Peyer's patch (tissue), 4 donors: ENCODE measurements at regions not wholly inside any gene's neighbourhood (a gene's known extent, or its start where the extent isn't known, plus 50 kb on each side); places are given as distances from the start of the nearest gene placed in this dataset.
"Not testable (repeated sequence)": the region's sequence is repeated elsewhere in the genome, so short reads cannot be mapped to it uniquely, and the experiment has no call there.

ENCODE experiments used
- DNase-seq, 3 donors: peaks; one replicate each; pipeline ENCODE4 v3.0.0-alpha.2; 2017 to 2019
- H3K27ac ChIP-seq, 4 donors: fragments of 200-600 bp; sonication (generic); one replicate each; pipeline ENCODE4 v1.5.1; 2016 to 2019
- H3K27me3 ChIP-seq, 2 donors: fragments of 200-600 bp; sonication (generic); one replicate each; pipeline ENCODE4 v1.5.1; 2019
- H3K36me3 ChIP-seq, 3 donors: fragments of 200-600 bp; sonication (generic); one replicate each; pipeline ENCODE4 v1.5.1; 2016 to 2019
- H3K4me1 ChIP-seq, 4 donors: fragments of 200-600 bp; sonication (generic); one replicate each; pipeline ENCODE4 v1.5.1; 2016 to 2019
- H3K4me3 ChIP-seq, 4 donors: fragments of 200-600 bp; sonication (generic); 1 replicate in 3 of 4; 2 replicates in 1 of 4; pipeline ENCODE4 v1.5.1; 2016 to 2019; ENCODE audit warnings: mild to moderate bottlenecking in 1 of 4
- H3K9me3 ChIP-seq, 4 donors: fragments of 200-600 bp; sonication (generic); one replicate each; pipeline ENCODE4 v1.5.1; 2016 to 2019; ENCODE audit warnings: mild to moderate bottlenecking in 1 of 4
- CTCF ChIP-seq, 6 experiments: fragments of 450-650 bp in 4 of 6; fragments of 200-600 bp in 2 of 6; sonication (generic) in 1 of 6; IDR thresholded peaks; one replicate each; pipeline ENCODE4 v1.5.1; 2017 to 2019; ENCODE audit warnings: antibody characterized with exemption in 6 of 6, mild to moderate bottlenecking in 3 of 6, moderate library complexity in 1 of 6
- POLR2A ChIP-seq, 2 donors: fragments of 450-650 bp; IDR thresholded peaks; one replicate each; pipeline ENCODE4 v1.5.1; 2017; ENCODE audit warnings: antibody characterized with exemption in 2 of 2, mild to moderate bottlenecking in 2 of 2, moderate library complexity in 2 of 2

GRCh38 chrX:828411-828959 lies 197.9 kb downstream of the SHOX start:
- H3K4me3 ChIP-seq = no peak overlapping the region
- no peak overlapping the region for H3K27ac ChIP-seq
- DNase-seq = no peak
- no peaks in the 10 kb centered on the region for H3K27me3 ChIP-seq
- H3K36me3 ChIP-seq = no peaks in the 10 kb centered on the region
- no peaks in the 10 kb centered on the region for H3K4me1 ChIP-seq
- TF ChIP-seq POLR2A (IDR thresholded peaks at IDR 0.05) = no peak
- TF ChIP-seq CTCF (IDR thresholded peaks at IDR 0.05) = no peak
- H3K9me3 ChIP-seq = no peaks in the 10 kb centered on the region

- TF ChIP-seq CTCF (IDR thresholded peaks at IDR 0.05) = no peak
- TF ChIP-seq POLR2A (IDR thresholded peaks at IDR 0.05) = no peak
Observed at GRCh38 chrX:826448-826847, 195.9 kb downstream of the SHOX start.

GRCh38 chrX:825991-826390 lies 195.4 kb downstream of the SHOX start:
- TF ChIP-seq POLR2A (IDR thresholded peaks at IDR 0.05) = no peak
- no peak for TF ChIP-seq CTCF (IDR thresholded peaks at IDR 0.05)
- DNase-seq = no peak
- Histone ChIP-seq H3K27me3 (no peaks in the 10 kb centered on the region), H3K4me3 (no peak overlapping the region), H3K36me3 (no peaks in the 10 kb centered on the region), H3K9me3 (no peaks in the 10 kb centered on the region), H3K4me1 (no peaks in the 10 kb centered on the region), H3K27ac (no peak overlapping the region)

More at GRCh38 chrX:826448-826847, 195.9 kb downstream of the SHOX start:
- H3K4me1 ChIP-seq = no peaks in the 10 kb centered on the region
- H3K27ac ChIP-seq = no peak overlapping the region
- H3K27me3 ChIP-seq = no peaks in the 10 kb centered on the region
- no peaks in the 10 kb centered on the region for H3K36me3 ChIP-seq
- H3K9me3 ChIP-seq = no peaks in the 10 kb centered on the region
- H3K4me3 ChIP-seq = no peak overlapping the region
- DNase-seq = no peak

GRCh38 chrX:823073-823472 lies 192.5 kb downstream of the SHOX start:
- not testable (repeated sequence) for H3K36me3 ChIP-seq, H3K4me1 ChIP-seq, H3K27ac ChIP-seq, H3K4me3 ChIP-seq, H3K27me3 ChIP-seq, H3K9me3 ChIP-seq, DNase-seq

GRCh38 chrX:821327-822107 lies 190.9 kb downstream of the SHOX start:
- Histone ChIP-seq H3K4me3 (no peak overlapping the region), H3K36me3 (no peaks in the 10 kb centered on the region), H3K27me3 (no peaks in the 10 kb centered on the region), H3K27ac (no peak overlapping the region), H3K9me3 (no peaks in the 10 kb centered on the region), H3K4me1 (no peaks in the 10 kb centered on the region)
- DNase-seq = no peak
- no peak for TF ChIP-seq CTCF (IDR thresholded peaks at IDR 0.05)
- TF ChIP-seq POLR2A (IDR thresholded peaks at IDR 0.05) = no peak

GRCh38 chrX:819684-820083 lies 189.1 kb downstream of the SHOX start:
- Histone ChIP-seq H3K36me3 (no peaks in the 10 kb centered on the region), H3K9me3 (no peaks in the 10 kb centered on the region), H3K27ac (no peak overlapping the region), H3K4me3 (no peak overlapping the region), H3K27me3 (no peaks in the 10 kb centered on the region), H3K4me1 (no peaks in the 10 kb centered on the region)
- TF ChIP-seq POLR2A (IDR thresholded peaks at IDR 0.05) (no peak), CTCF (IDR thresholded peaks at IDR 0.05) (no peak)
- no peak for DNase-seq
